ENCODE measurements at regions not wholly inside any gene's neighbourhood (a gene's known extent, or its start where the extent isn't known, plus 50 kb on each side); places are given as distances from the start of the nearest gene placed in this dataset.
"Not testable (repeated sequence)": the region's sequence is repeated elsewhere in the genome, so short reads cannot be mapped to it uniquely, and the experiment has no call there.

DNA sequence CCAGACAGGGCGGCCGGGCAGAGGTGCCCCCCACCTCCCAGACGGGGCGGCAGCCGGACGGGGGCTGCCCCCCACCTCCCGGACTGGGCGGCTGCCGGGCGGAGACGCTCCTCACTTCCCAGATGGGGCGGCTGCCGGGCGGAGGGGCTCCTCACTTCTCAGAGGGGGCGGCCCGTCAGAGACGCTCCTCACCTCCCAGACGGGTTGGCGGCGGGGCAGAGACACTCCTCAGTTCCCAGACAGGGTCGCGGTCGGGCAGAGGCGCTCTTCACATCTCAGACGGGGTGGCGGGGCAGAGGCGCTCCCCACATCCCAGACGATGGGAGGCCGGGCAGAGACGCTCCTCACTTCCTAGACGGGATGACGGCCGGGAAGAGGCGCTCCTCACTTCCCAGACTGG lies 68.5 kb upstream of the GPC4 start:
- not testable (repeated sequence) for DNase-seq (ENCODE audit: low spot score)

DNA sequence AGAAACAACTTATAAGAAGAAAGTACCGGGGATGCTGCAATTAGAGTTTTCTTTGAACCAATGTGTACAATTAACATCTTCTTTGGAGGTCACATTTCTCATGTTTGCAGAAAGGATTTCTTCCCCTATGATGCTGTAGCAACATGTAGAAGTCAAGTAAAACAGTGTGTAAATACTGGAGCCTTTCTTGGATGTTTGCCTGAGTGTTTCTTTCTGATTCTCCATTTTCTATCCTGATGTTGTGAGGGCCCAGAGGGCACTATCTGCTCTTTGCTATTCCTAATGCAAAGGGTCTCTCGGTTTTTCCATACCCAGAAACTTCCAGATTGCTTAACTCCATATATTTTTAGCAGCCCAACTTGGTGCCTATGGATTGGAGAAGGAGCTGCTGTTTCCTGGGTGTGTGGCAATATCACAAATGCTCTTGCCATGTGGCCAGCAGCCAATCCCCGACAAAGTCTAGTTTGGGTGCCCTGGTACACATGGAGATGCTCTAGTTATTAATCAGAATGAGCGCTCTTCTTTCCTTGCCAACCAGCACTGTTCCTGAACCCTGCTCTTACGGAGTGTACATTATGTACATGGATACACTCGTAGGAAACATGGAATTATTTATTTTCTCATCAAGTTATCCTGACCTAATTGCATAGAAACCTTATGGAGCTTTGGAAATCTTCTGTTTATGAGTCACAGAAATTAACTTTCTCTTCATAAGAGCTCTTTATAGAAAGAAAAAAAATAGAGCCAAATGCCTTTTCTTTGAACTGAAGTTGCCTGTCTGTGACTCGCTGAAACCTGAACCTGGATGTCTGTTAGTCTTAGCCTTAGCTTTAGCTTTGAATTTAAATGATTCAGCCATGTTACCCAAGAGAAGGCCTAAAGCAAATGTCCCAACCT lies 67.0 kb upstream of the GPC4 start:
- no peak for DNase-seq (ENCODE audit: low spot score)

DNA sequence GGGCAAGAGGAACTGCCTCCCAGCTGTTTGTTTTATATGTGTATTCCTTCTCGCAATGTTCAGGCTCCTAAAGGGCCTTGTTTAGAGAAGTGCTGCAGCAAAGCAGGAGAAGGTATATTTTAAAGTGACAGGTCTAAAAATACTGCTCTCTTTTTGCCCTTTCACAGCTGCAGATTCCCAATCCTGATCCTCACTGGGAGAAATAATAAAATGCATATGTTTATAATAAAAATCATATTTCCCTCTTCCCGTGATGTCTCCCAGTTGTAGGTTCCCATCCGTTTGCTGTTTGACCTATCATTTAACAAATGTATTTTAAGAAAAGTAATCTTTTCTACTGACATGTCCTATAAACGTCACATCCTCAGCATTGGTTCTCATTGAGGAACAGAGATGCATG lies 62.7 kb upstream of the GPC4 start:
- no peak for DNase-seq (ENCODE audit: low spot score)

DNA sequence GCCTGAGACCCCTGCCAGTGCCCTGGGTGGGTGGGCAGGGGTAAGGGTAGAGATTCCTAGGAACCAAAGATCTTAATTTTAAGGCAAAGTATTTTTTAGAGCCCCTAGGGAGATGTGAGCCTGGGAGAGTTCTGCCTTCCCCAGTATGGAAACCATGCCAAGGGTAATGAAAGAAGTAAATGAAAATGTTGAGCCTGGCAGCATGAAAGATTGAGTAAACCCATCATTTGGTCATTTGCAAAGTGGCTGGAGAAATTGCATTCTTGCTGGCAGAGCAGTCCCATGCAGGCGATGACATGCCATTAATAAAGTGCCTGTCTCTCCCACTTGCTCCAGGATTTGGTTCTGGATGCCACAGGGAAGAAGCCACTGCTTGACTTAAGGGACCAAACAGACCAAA lies 60.7 kb upstream of the GPC4 start:
- no peak for DNase-seq (ENCODE audit: low spot score)

DNA sequence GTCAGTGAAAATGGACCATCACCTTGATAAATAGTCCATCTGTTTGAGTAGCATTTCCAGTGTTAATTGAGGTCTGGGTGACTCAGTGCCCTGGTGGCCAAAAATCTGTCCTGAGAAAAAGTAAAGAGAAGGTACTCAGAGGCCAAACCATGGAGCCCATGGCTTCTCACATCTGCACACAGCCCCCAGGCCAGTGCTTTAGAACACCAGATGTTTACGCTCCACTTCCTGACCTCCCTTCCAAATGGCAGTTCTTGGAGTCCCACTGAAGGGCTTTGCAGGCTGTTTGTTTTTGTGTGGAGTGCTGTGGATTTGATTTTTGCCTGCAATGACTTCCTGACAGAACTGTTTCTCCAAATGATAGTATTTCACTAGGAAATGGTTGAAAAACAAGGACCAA lies 60.2 kb upstream of the GPC4 start:
- DNase-seq (ENCODE audit: low spot score) = no peak

DNA sequence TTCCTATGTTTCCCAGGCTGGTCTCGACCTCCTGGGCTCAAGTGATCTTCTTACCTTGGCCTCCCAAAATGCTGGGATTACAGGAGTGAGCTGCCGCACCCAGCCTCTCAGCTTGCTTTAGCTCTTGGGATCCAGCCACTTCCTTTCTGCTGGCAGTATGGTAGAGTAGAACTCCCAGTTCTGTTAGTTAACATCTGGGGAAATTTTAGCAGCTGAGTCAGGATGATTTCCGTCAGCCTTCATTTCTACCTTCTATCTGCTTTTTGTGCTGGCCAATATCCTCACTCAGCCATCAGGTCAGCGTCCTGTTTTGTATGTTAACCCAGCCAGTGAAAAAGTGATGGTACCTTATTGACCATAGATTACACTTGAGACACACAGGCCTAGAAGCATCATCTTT lies 59.3 kb upstream of the GPC4 start:
- DNase-seq (ENCODE audit: low spot score) = no peak

DNA sequence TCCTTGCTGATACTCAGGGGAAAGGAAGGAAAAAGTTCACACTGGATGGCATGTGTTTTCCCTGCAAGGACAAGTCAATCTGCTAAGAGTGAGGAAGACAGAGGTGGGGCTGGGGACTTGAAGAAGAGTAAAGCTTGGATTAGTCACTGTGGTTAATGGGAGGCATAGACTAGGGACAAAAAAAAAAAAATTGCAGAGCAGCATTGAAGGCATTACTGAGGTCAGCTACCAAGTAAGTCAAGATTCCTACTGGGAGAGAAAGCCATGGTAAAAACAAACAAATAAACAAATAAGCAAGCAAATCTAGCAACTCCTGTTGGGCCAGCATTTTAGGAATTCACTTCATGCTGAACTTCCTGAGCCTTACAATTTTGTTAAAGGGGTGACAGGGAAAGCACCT lies 58.2 kb upstream of the GPC4 start:
- no peak for DNase-seq (ENCODE audit: low spot score)

DNA sequence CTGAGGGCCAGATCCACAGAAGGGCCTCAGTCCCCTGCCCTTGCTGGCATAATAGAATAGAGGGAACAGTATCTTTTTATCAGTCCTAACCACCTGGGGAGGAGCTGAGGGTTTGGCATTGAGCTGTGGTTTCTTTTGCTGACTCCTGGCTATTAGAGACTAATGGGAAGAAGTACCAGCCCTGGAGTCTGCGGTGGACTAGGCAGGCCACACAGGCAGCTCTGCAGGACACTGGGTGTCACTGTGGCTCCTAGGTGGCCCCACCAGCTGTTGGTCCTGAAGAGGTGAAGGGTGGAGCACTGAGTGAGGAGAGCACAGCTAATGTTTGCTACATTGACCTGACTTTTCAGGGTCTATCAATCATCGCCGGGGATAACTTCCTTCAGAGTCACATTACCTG lies 52.8 kb upstream of the GPC4 start:
- peak; percentile 63 for DNase-seq (ENCODE audit: low spot score)

DNA sequence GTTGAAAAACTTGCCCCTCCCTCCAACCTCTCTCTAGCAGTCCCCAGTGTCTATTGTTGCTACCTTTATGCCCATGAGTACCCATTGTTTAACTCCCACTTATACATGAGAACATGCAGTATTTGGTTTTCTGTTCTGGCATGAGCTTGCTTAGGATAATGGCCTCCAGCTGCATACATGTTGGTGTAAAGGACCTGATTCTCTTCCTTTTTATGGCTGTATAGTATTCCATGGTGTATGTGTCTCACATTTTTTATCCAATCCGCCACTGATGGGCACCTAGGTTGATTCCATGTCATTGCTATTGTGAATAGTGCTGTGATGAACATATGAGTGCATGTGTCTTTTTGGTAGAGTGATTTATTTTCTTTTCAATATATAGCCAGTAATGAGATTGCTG lies 50.0 kb upstream of the GPC4 start:
- no peak for DNase-seq (ENCODE audit: low spot score)
